Body of pancreas (tissue), 4 donors: ENCODE measurements at regions not wholly inside any gene's neighbourhood (a gene's known extent, or its start where the extent isn't known, plus 50 kb on each side); places are given as distances from the start of the nearest gene placed in this dataset.

Experiments used
- ATAC-seq: fragments of 150-250 bp; one replicate; pipeline ENCODE4 v1.9.1; 2016
- DNase-seq, 4 donors: peaks; one replicate each; pipeline ENCODE4 v3.0.0-alpha.2; 2019
- H3K27ac ChIP-seq, 4 donors: fragments of 200-600 bp; sonication (generic); 1 replicate in 3 of 4; 2 replicates in 1 of 4; pipeline versions ENCODE4 v1.5.1 to v1.6.1; 2016 to 2019; ENCODE audit warnings: mild to moderate bottlenecking in 1 of 4, mixed read lengths in 1 of 4, moderate library complexity in 1 of 4
- H3K27me3 ChIP-seq, 2 donors: fragments of 200-600 bp; sonication (generic); one replicate each; pipeline ENCODE4 v1.6.0; 2016; ENCODE audit warnings: mild to moderate bottlenecking in 1 of 2
- H3K36me3 ChIP-seq, 2 donors: fragments of 200-600 bp; sonication (generic); replicated peaks in 1 of 2; 2 replicates each; pipeline ENCODE4 v1.5.1; 2016; ENCODE audit warnings: low read depth in 2 of 2; ENCODE audit not compliant: insufficient read depth in 1 of 2
- H3K4me1 ChIP-seq: fragments of 200-600 bp; sonication (generic); one replicate; pipeline ENCODE4 v1.6.0; 2016
- H3K4me3 ChIP-seq, 2 donors: fragments of 200-600 bp; sonication (generic); 1 replicate in 1 of 2; 2 replicates in 1 of 2; pipeline ENCODE4 v1.5.1; 2016 to 2019
- H3K9me3 ChIP-seq, 3 donors: fragments of 200-600 bp; sonication (generic); 1 replicate in 2 of 3; 2 replicates in 1 of 3; pipeline ENCODE4 v1.5.1; 2016
- POLR2A ChIP-seq, 3 donors: fragments of 450-650 bp; IDR thresholded peaks; one replicate each; pipeline ENCODE4 v1.6.1; 2016; ENCODE audit warnings: antibody characterized with exemption in 3 of 3, mild to moderate bottlenecking in 2 of 3
- WGBS, 2 donors: methylation state at CpG; one replicate each; pipeline ENCODE4 v1.1.5; 2017; 5-methylcytosine and 5-hydroxymethylcytosine counted together
- intact Hi-C: fragments of 100-400 bp; cut with DNase I; formaldehyde crosslinking; loops from one replicate; pipeline ENCODE4 v1.15.1; 2023
- TF ChIP-seq, protein P1 (sequence below), 7 experiments: fragments of 450-650 bp in 4 of 7; fragments of 200-600 bp in 3 of 7; sonication (generic) in 3 of 7; IDR thresholded peaks; one replicate each; pipeline ENCODE4 v1.5.1; 2016 to 2019; ENCODE audit warnings: antibody characterized with exemption in 7 of 7

DNA sequence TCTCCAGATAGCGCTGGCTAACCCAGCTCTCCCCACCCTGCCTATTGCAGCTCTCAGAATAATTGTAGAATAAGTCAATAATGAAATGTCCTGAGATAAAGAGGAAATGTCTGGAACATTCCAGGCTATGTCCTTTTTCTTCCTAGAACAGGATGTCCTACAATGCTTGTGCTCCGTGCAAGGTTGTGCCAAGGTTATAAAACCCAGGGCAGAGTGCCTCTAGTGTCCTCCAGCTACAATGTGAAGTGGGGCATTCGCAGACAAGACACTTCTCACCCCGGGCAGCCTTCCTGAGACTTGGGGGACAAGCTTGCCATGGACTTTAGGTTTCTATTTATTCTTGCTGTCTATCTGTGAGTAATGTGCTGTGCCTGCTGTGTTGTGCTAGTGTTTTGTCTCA, 900.6 kb downstream of the TUSC7 start:
- no peaks in the 10 kb centered on the region for H3K36me3 ChIP-seq
- H3K4me3 ChIP-seq, result no peak overlapping the region
- TF ChIP-seq POLR2A (IDR thresholded peaks at IDR 0.05), result no peak
- TF ChIP-seq, protein P1, sequence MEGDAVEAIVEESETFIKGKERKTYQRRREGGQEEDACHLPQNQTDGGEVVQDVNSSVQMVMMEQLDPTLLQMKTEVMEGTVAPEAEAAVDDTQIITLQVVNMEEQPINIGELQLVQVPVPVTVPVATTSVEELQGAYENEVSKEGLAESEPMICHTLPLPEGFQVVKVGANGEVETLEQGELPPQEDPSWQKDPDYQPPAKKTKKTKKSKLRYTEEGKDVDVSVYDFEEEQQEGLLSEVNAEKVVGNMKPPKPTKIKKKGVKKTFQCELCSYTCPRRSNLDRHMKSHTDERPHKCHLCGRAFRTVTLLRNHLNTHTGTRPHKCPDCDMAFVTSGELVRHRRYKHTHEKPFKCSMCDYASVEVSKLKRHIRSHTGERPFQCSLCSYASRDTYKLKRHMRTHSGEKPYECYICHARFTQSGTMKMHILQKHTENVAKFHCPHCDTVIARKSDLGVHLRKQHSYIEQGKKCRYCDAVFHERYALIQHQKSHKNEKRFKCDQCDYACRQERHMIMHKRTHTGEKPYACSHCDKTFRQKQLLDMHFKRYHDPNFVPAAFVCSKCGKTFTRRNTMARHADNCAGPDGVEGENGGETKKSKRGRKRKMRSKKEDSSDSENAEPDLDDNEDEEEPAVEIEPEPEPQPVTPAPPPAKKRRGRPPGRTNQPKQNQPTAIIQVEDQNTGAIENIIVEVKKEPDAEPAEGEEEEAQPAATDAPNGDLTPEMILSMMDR (IDR thresholded peaks at IDR 0.05), result no peak
- H3K4me1 ChIP-seq, result no peaks in the 10 kb centered on the region
- H3K27ac ChIP-seq, result no peak overlapping the region
- no peak for DNase-seq
- intact Hi-C loops, result no loop called here
- H3K9me3 ChIP-seq, result no peaks in the 10 kb centered on the region
- no peak for ATAC-seq
- H3K27me3 ChIP-seq, result no peaks in the 10 kb centered on the region
- WGBS, 2 donors, result 53 to 64% methylated on average over 4 of the region's 4 CpGs

DNA sequence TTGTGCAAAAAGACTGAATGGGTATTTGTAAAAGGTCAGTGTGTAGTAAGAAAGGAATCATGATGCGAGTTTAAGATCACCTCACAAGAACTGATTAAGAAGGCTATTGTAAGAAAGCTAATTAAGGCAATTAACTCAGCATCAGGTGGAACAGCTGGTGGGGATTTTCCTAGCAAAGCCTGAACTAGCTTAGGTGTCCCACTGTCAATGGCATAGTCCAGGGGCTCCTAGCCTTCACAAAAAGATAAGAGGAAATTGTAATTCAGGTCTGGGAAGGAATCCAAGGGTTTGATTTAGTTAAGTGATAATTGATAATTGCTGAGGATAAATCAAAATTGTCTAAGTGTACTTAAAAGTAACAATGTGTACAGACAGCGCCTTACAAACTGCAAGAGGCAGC, 901.6 kb downstream of the TUSC7 start:
- Histone ChIP-seq H3K9me3 (no peaks in the 10 kb centered on the region), H3K36me3 (no peaks in the 10 kb centered on the region), H3K27me3 (no peaks in the 10 kb centered on the region), H3K4me1 (no peaks in the 10 kb centered on the region), H3K27ac (no peak overlapping the region), H3K4me3 (no peak overlapping the region)
- WGBS, 2 donors, result 83 to 85% methylated on average over 2 of the region's 2 CpGs
- no peak for ATAC-seq
- no peak for DNase-seq
- no peak for TF ChIP-seq POLR2A (IDR thresholded peaks at IDR 0.05)
- TF ChIP-seq, protein P1 (IDR thresholded peaks at IDR 0.05), result no peak
- intact Hi-C loops, result no loop called here

DNA sequence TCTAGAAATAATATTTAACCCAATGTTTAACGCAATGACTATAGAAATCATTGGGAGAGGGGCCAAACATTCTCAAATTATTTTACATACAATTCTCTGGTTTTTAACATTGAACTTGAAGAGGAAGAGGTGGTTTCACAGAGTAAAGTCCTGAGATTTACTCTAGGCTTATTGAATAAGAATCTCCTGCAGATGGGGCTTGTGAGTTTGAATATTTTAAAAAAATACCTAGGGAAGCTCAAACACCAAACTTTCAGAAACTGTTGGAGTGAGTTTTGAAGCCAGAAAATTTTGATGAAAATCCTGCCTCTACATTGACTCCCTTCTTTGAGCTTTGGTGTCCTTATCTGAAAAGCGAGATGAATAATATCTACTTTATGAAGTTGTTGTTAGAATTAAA, 906.6 kb downstream of the TUSC7 start:
- Histone ChIP-seq H3K9me3 (no peaks in the 10 kb centered on the region), H3K4me1 (no peaks in the 10 kb centered on the region), H3K27me3 (no peaks in the 10 kb centered on the region), H3K4me3 (no peak overlapping the region), H3K36me3 (no peaks in the 10 kb centered on the region), H3K27ac (no peak overlapping the region)
- intact Hi-C loops, result no loop called here
- TF ChIP-seq, protein P1 (IDR thresholded peaks at IDR 0.05), result no peak
- TF ChIP-seq POLR2A (IDR thresholded peaks at IDR 0.05), result no peak
- 87 to 88% methylated on average over 2 of the region's 2 CpGs for WGBS, 2 donors
- DNase-seq, result no peak
- ATAC-seq, result no peak

DNA sequence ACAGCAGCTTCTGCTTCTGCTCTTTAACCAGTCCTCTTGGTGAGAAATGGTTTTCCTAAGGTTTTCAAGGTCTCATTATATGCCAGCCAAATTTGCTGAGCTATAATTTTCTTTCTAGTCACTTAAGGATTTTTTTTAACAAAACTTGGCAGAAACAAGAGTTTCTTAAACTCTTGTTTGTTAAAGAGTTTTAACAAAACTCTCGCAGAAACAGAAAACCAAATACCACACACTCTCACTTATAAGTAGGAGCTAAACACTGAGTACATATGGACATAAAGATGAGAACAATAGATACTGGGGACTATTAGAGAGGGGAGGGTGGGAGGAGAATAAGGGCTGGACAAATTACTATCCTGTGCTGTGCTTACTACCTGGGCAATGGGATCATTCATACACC, 908.3 kb downstream of the TUSC7 start:
- TF ChIP-seq, protein P1 (IDR thresholded peaks at IDR 0.05), result no peak
- no peak for TF ChIP-seq POLR2A (IDR thresholded peaks at IDR 0.05)
- intact Hi-C loops, result no loop called here

DNA sequence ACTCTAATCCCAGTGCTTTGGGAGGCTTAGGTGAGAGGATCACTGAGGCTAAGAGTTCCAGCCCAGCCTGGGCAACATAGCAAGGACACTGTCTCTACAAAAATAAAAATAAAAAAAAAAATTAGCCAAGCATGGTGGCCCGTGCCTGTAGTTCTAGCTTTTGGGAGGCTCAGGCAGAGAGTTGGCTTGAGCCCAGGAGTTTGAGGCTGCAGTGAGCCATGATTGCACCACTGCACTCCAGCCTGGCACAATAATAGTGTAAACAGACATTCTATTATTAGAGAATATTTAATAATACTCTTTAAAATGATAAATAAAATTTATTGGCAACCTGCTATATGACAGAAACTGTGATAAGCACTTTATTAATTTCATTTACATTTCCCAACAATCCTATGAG, 908.9 kb downstream of the TUSC7 start:
- H3K36me3 ChIP-seq, result no peaks in the 10 kb centered on the region
- intact Hi-C loops, result no loop called here
- no peaks in the 10 kb centered on the region for H3K4me1 ChIP-seq
- H3K4me3 ChIP-seq, result no peak overlapping the region
- H3K27ac ChIP-seq, result no peak overlapping the region
- WGBS, 2 donors, result 76 to 77% methylated on average over 1 of the region's 1 CpG
- ATAC-seq (no peak), DNase-seq (no peak)
- H3K27me3 ChIP-seq, result no peaks in the 10 kb centered on the region
- H3K9me3 ChIP-seq, result no peaks in the 10 kb centered on the region
- TF ChIP-seq, protein P1 (IDR thresholded peaks at IDR 0.05), result no peak
- TF ChIP-seq POLR2A (IDR thresholded peaks at IDR 0.05), result no peak

More for the DNA sequence above, 908.3 kb downstream of the TUSC7 start:
- no peaks in the 10 kb centered on the region for H3K4me1 ChIP-seq
- DNase-seq (no peak), ATAC-seq (no peak)
- no peaks in the 10 kb centered on the region for H3K9me3 ChIP-seq
- no peaks in the 10 kb centered on the region for H3K36me3 ChIP-seq
- H3K27me3 ChIP-seq, result no peaks in the 10 kb centered on the region
- H3K4me3 ChIP-seq, result no peak overlapping the region
- H3K27ac ChIP-seq, result no peak overlapping the region
- 63 to 81% methylated on average over 1 of the region's 1 CpG for WGBS, 2 donors
